ENCODE measurements at regions not wholly inside any gene's neighbourhood (a gene's known extent, or its start where the extent isn't known, plus 50 kb on each side); places are given as distances from the start of the nearest gene placed in this dataset.

GRCh38 chr6:159533016-159533415 lies 160.0 kb downstream of the SOD2 start:
- no peaks in the 10 kb centered on the region for H3K36me3 ChIP-seq (replicated peaks in 1 of 2; ENCODE audit: control insufficient read depth in 2 of 2, insufficient read depth in 2 of 2, low read length in 2 of 2)
- H3K27me3 ChIP-seq (ENCODE audit: control insufficient read depth in 3 of 3, insufficient read depth in 3 of 3, low read depth in 1 of 3, low read length in 3 of 3) = peaks cover 0 to 2% (median 0%) of the 10 kb centered on the region in 3 experiments
- no peak for DNase-seq (ENCODE audit: low spot score)
- H2AK5ac ChIP-seq (ENCODE audit: low read depth, low read length) = no peak overlapping the region
- WGBS, 2 donors (ENCODE audit: extremely low coverage in 2 of 2, insufficient read length in 2 of 2, insufficient replicate concordance in 1 of 2) = no CpG with 5 or more reads among the region's 1 CpG
- H3K9me3 ChIP-seq (replicated peaks in 1 of 2; ENCODE audit: control insufficient read depth in 2 of 2, insufficient read depth in 1 of 2, low read depth in 1 of 2, low read length in 2 of 2) = no peaks in the 10 kb centered on the region
- no peak overlapping the region for H2BK15ac ChIP-seq (ENCODE audit: low read length)
- H3K18ac ChIP-seq (ENCODE audit: low read length) = no peak overlapping the region
- no peak overlapping the region for H3K4me3 ChIP-seq (ENCODE audit: low read length in 2 of 2)
- no peak overlapping the region for H4K91ac ChIP-seq (ENCODE audit: low read depth, low read length, poor library complexity)
- H3K4ac ChIP-seq (ENCODE audit: low read length) = no peak overlapping the region
- no peaks in the 10 kb centered on the region for H3K79me1 ChIP-seq (ENCODE audit: low read depth, low read length)
- H3K4me1 ChIP-seq (ENCODE audit: control insufficient read depth in 2 of 2, insufficient read depth in 1 of 2, low read depth in 1 of 2, low read length in 2 of 2) = no peaks in the 10 kb centered on the region
- no peak overlapping the region for H3K23ac ChIP-seq (ENCODE audit: low read depth, low read length, poor library complexity)
- no peak overlapping the region for H2AFZ ChIP-seq (ENCODE audit: low read length)
- H3K27ac ChIP-seq (replicated peaks; ENCODE audit: low read length) = no peak overlapping the region
- H2BK120ac ChIP-seq (ENCODE audit: low read depth, low read length) = no peak overlapping the region
- H3K9ac ChIP-seq (ENCODE audit: low read depth, low read length, poor library complexity) = no peak overlapping the region
- no peak overlapping the region for H4K8ac ChIP-seq (ENCODE audit: low read depth, low read length)
- no peak overlapping the region for H3K4me2 ChIP-seq (ENCODE audit: insufficient read depth, low read length, poor library complexity, severe bottlenecking)
- no peak overlapping the region for H2BK12ac ChIP-seq (ENCODE audit: low read length)
- H2BK5ac ChIP-seq (ENCODE audit: low read length) = no peak overlapping the region
- no peak overlapping the region for H3K14ac ChIP-seq (ENCODE audit: low read length)

GRCh38 chr6:159532155-159532554 lies 160.9 kb downstream of the SOD2 start:
- Histone ChIP-seq H3K14ac (ENCODE audit: low read length) (no peak overlapping the region), H4K91ac (ENCODE audit: low read depth, low read length, poor library complexity) (no peak overlapping the region), H2BK120ac (ENCODE audit: low read depth, low read length) (no peak overlapping the region)

GRCh38 chr6:159529934-159530333 lies 163.1 kb downstream of the SOD2 start:
- WGBS, 2 donors (ENCODE audit: extremely low coverage in 2 of 2, insufficient read length in 2 of 2, insufficient replicate concordance in 1 of 2) = no CpG with 5 or more reads among the region's 7 CpGs
- H3K4me3 ChIP-seq (ENCODE audit: low read length in 2 of 2) = no peak overlapping the region
- no peak overlapping the region for H2BK12ac ChIP-seq (ENCODE audit: low read length)
- H3K4me1 ChIP-seq (ENCODE audit: control insufficient read depth in 2 of 2, insufficient read depth in 1 of 2, low read depth in 1 of 2, low read length in 2 of 2) = peaks cover 0 to 4% of the 10 kb centered on the region in 2 donors
- H3K27ac ChIP-seq (replicated peaks; ENCODE audit: low read length) = no peak overlapping the region
- no peak overlapping the region for H2AK5ac ChIP-seq (ENCODE audit: low read depth, low read length)
- no peaks in the 10 kb centered on the region for H3K79me1 ChIP-seq (ENCODE audit: low read depth, low read length)
- no peaks in the 10 kb centered on the region for H3K9me3 ChIP-seq (replicated peaks in 1 of 2; ENCODE audit: control insufficient read depth in 2 of 2, insufficient read depth in 1 of 2, low read depth in 1 of 2, low read length in 2 of 2)
- no peak overlapping the region for H2BK15ac ChIP-seq (ENCODE audit: low read length)
- H3K14ac ChIP-seq (ENCODE audit: low read length) = no peak overlapping the region
- H3K9ac ChIP-seq (ENCODE audit: low read depth, low read length, poor library complexity) = no peak overlapping the region
- peaks cover 0 to 4% (median 0%) of the 10 kb centered on the region in 3 experiments for H3K27me3 ChIP-seq (ENCODE audit: control insufficient read depth in 3 of 3, insufficient read depth in 3 of 3, low read depth in 1 of 3, low read length in 3 of 3)
- no peak overlapping the region for H2BK120ac ChIP-seq (ENCODE audit: low read depth, low read length)
- H2BK5ac ChIP-seq (ENCODE audit: low read length) = no peak overlapping the region
- no peak overlapping the region for H3K4ac ChIP-seq (ENCODE audit: low read length)
- no peak overlapping the region for H3K18ac ChIP-seq (ENCODE audit: low read length)
- no peak overlapping the region for H4K91ac ChIP-seq (ENCODE audit: low read depth, low read length, poor library complexity)
- no peak overlapping the region for H4K8ac ChIP-seq (ENCODE audit: low read depth, low read length)
- no peak overlapping the region for H2AFZ ChIP-seq (ENCODE audit: low read length)
- no peak for DNase-seq (ENCODE audit: low spot score)
- H3K36me3 ChIP-seq (replicated peaks in 1 of 2; ENCODE audit: control insufficient read depth in 2 of 2, insufficient read depth in 2 of 2, low read length in 2 of 2) = no peaks in the 10 kb centered on the region
- H3K4me2 ChIP-seq (ENCODE audit: insufficient read depth, low read length, poor library complexity, severe bottlenecking) = no peak overlapping the region
- no peak overlapping the region for H3K23ac ChIP-seq (ENCODE audit: low read depth, low read length, poor library complexity)

More at GRCh38 chr6:159532155-159532554, 160.9 kb downstream of the SOD2 start:
- no CpG with 5 or more reads among the region's 6 CpGs for WGBS, 2 donors (ENCODE audit: extremely low coverage in 2 of 2, insufficient read length in 2 of 2, insufficient replicate concordance in 1 of 2)
- H3K9me3 ChIP-seq (replicated peaks in 1 of 2; ENCODE audit: control insufficient read depth in 2 of 2, insufficient read depth in 1 of 2, low read depth in 1 of 2, low read length in 2 of 2) = no peaks in the 10 kb centered on the region
- H3K27me3 ChIP-seq (ENCODE audit: control insufficient read depth in 3 of 3, insufficient read depth in 3 of 3, low read depth in 1 of 3, low read length in 3 of 3) = peaks cover 0 to 4% (median 0%) of the 10 kb centered on the region in 3 experiments
- no peak overlapping the region for H3K23ac ChIP-seq (ENCODE audit: low read depth, low read length, poor library complexity)
- no peak overlapping the region for H3K4me3 ChIP-seq (ENCODE audit: low read length in 2 of 2)
- no peak overlapping the region for H2BK12ac ChIP-seq (ENCODE audit: low read length)
- no peaks in the 10 kb centered on the region for H3K4me1 ChIP-seq (ENCODE audit: control insufficient read depth in 2 of 2, insufficient read depth in 1 of 2, low read depth in 1 of 2, low read length in 2 of 2)
- H2AK5ac ChIP-seq (ENCODE audit: low read depth, low read length) = no peak overlapping the region
- no peak for DNase-seq (ENCODE audit: low spot score)
- H2BK5ac ChIP-seq (ENCODE audit: low read length) = no peak overlapping the region
- no peak overlapping the region for H3K4ac ChIP-seq (ENCODE audit: low read length)
- H3K9ac ChIP-seq (ENCODE audit: low read depth, low read length, poor library complexity) = no peak overlapping the region
- H3K27ac ChIP-seq (replicated peaks; ENCODE audit: low read length) = no peak overlapping the region
- H4K8ac ChIP-seq (ENCODE audit: low read depth, low read length) = no peak overlapping the region
- H3K79me1 ChIP-seq (ENCODE audit: low read depth, low read length) = no peaks in the 10 kb centered on the region
- no peak overlapping the region for H3K18ac ChIP-seq (ENCODE audit: low read length)
- no peaks in the 10 kb centered on the region for H3K36me3 ChIP-seq (replicated peaks in 1 of 2; ENCODE audit: control insufficient read depth in 2 of 2, insufficient read depth in 2 of 2, low read length in 2 of 2)
- no peak overlapping the region for H2BK15ac ChIP-seq (ENCODE audit: low read length)
- H2AFZ ChIP-seq (ENCODE audit: low read length) = no peak overlapping the region
- no peak overlapping the region for H3K4me2 ChIP-seq (ENCODE audit: insufficient read depth, low read length, poor library complexity, severe bottlenecking)

GRCh38 chr6:159527351-159527750 lies 165.7 kb downstream of the SOD2 start:
- Histone ChIP-seq H3K18ac (ENCODE audit: low read length) (no peak overlapping the region), H2BK5ac (ENCODE audit: low read length) (no peak overlapping the region), H4K8ac (ENCODE audit: low read depth, low read length) (no peak overlapping the region), H3K36me3 (replicated peaks in 1 of 2; ENCODE audit: control insufficient read depth in 2 of 2, insufficient read depth in 2 of 2, low read length in 2 of 2) (no peaks in the 10 kb centered on the region), H2BK120ac (ENCODE audit: low read depth, low read length) (no peak overlapping the region), H2AK5ac (ENCODE audit: low read depth, low read length) (no peak overlapping the region), H3K23ac (ENCODE audit: low read depth, low read length, poor library complexity) (no peak overlapping the region), H3K79me1 (ENCODE audit: low read depth, low read length) (no peaks in the 10 kb centered on the region), H4K91ac (ENCODE audit: low read depth, low read length, poor library complexity) (no peak overlapping the region), H2BK12ac (ENCODE audit: low read length) (no peak overlapping the region), H2BK15ac (ENCODE audit: low read length) (no peak overlapping the region), H3K4me1 (ENCODE audit: control insufficient read depth in 2 of 2, insufficient read depth in 1 of 2, low read depth in 1 of 2, low read length in 2 of 2) (peaks cover 0 to 4% of the 10 kb centered on the region in 2 donors), H3K9me3 (replicated peaks in 1 of 2; ENCODE audit: control insufficient read depth in 2 of 2, insufficient read depth in 1 of 2, low read depth in 1 of 2, low read length in 2 of 2) (no peaks in the 10 kb centered on the region), H3K27me3 (ENCODE audit: control insufficient read depth in 3 of 3, insufficient read depth in 3 of 3, low read depth in 1 of 3, low read length in 3 of 3) (peaks cover 0 to 8% (median 0%) of the 10 kb centered on the region in 3 experiments), H2AFZ (ENCODE audit: low read length) (no peak overlapping the region), H3K27ac (replicated peaks; ENCODE audit: low read length) (no peak overlapping the region), H3K14ac (ENCODE audit: low read length) (no peak overlapping the region), H3K9ac (ENCODE audit: low read depth, low read length, poor library complexity) (no peak overlapping the region), H3K4ac (ENCODE audit: low read length) (no peak overlapping the region), H3K4me2 (ENCODE audit: insufficient read depth, low read length, poor library complexity, severe bottlenecking) (no peak overlapping the region), H3K4me3 (ENCODE audit: low read length in 2 of 2) (no peak overlapping the region)
- no CpG with 5 or more reads among the region's 1 CpG for WGBS, 2 donors (ENCODE audit: extremely low coverage in 2 of 2, insufficient read length in 2 of 2, insufficient replicate concordance in 1 of 2)
- DNase-seq (ENCODE audit: low spot score) = no peak

Measured in neuronal stem cell (in vitro differentiated cells).